CD4-positive, alpha-beta T cell treated with Interferon gamma for 1 hour (primary cell): ENCODE measurements at regions not wholly inside any gene's neighbourhood (a gene's known extent, or its start where the extent isn't known, plus 50 kb on each side); places are given as distances from the start of the nearest gene placed in this dataset.
"Not testable (repeated sequence)": the region's sequence is repeated elsewhere in the genome, so short reads cannot be mapped to it uniquely, and the experiment has no call there.

Source experiments
- DNase-seq: peaks from one replicate; pipeline ENCODE4 v3.0.0-alpha.2; 2020

- no peak for DNase-seq
These were observed 132.9 kb upstream of the LRIG1 start for GRCh38 chr3:66633402-66634381.

- DNase-seq = no peak
These were observed 137.9 kb upstream of the LRIG1 start for GRCh38 chr3:66638717-66639116.

GRCh38 chr3:66639809-66640356 lies 139.1 kb upstream of the LRIG1 start:
- no peak for DNase-seq

GRCh38 chr3:66642019-66642418 lies 141.2 kb upstream of the LRIG1 start:
- DNase-seq = no peak

- DNase-seq = no peak
These were observed 141.7 kb upstream of the LRIG1 start for GRCh38 chr3:66642484-66642883.

GRCh38 chr3:66644549-66644948 lies 143.7 kb upstream of the LRIG1 start:
- DNase-seq = no peak

- no peak for DNase-seq
These were observed 148.2 kb upstream of the LRIG1 start for GRCh38 chr3:66648975-66649374.

- not testable (repeated sequence) for DNase-seq
These were observed 150.7 kb upstream of the LRIG1 start for GRCh38 chr3:66651520-66651919.

- DNase-seq = not testable (repeated sequence)
These were observed 151.3 kb upstream of the LRIG1 start for GRCh38 chr3:66652100-66652499.

- no peak for DNase-seq
These were observed 154.2 kb upstream of the LRIG1 start for GRCh38 chr3:66655044-66655443.

GRCh38 chr3:66655671-66656070 lies 154.8 kb upstream of the LRIG1 start:
- DNase-seq = no peak

GRCh38 chr3:66656609-66657008 lies 155.8 kb upstream of the LRIG1 start:
- no peak for DNase-seq

- no peak for DNase-seq
These were observed 158.2 kb upstream of the LRIG1 start for GRCh38 chr3:66659056-66659455.

- DNase-seq = no peak
These were observed 160.8 kb upstream of the LRIG1 start for GRCh38 chr3:66661628-66662027.

GRCh38 chr3:66662894-66663293 lies 162.1 kb upstream of the LRIG1 start:
- no peak for DNase-seq

- DNase-seq = no peak
These were observed 164.3 kb upstream of the LRIG1 start for GRCh38 chr3:66665021-66665695.

GRCh38 chr3:66666362-66666761 lies 165.5 kb upstream of the LRIG1 start:
- DNase-seq = no peak

- DNase-seq = no peak
These were observed 166.4 kb upstream of the LRIG1 start for GRCh38 chr3:66667263-66667662.

- no peak for DNase-seq
These were observed 170.5 kb upstream of the LRIG1 start for GRCh38 chr3:66671291-66671690.

GRCh38 chr3:66672830-66673229 lies 172.0 kb upstream of the LRIG1 start:
- DNase-seq = no peak

- DNase-seq = no peak
These were observed 172.5 kb upstream of the LRIG1 start for GRCh38 chr3:66673293-66673692.

GRCh38 chr3:66675366-66675765 lies 174.5 kb upstream of the LRIG1 start:
- no peak for DNase-seq

- DNase-seq = no peak
These were observed 191.4 kb upstream of the LRIG1 start for GRCh38 chr3:66692042-66692765.
